ENCODE measurements at regions not wholly inside any gene's neighbourhood (a gene's known extent, or its start where the extent isn't known, plus 50 kb on each side); places are given as distances from the start of the nearest gene placed in this dataset.

DNA sequence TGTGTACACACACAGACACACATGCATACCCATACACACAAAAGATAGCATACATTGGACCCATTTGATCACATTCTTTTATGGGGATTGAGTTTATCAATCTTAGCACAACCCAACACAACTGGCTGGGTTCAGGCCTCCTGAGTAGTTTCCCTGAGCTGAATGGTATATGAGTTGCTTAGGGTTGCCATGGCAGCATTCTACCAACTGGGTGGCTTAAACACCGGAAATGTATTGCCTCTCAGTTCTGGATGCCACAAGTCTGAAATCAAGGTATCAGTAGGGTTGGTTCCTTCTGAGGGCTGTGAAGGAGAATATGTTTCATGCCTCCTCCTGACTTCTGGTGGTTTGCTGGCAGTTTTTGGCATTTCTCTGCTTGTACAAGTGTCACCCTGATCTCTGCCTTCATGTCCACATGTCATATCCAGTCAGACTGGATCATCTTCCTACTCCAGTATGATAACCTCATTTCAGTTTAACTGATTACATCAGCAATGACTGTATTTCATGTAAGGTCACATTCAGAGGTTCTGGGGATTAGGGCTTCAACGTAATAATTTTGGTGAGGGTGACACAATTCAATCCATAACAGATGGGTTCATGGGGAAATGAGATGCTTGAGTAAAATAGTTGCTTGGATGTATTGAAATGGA is 212.7 kb downstream of the KCNE4 start:
- TF ChIP-seq, protein P1, sequence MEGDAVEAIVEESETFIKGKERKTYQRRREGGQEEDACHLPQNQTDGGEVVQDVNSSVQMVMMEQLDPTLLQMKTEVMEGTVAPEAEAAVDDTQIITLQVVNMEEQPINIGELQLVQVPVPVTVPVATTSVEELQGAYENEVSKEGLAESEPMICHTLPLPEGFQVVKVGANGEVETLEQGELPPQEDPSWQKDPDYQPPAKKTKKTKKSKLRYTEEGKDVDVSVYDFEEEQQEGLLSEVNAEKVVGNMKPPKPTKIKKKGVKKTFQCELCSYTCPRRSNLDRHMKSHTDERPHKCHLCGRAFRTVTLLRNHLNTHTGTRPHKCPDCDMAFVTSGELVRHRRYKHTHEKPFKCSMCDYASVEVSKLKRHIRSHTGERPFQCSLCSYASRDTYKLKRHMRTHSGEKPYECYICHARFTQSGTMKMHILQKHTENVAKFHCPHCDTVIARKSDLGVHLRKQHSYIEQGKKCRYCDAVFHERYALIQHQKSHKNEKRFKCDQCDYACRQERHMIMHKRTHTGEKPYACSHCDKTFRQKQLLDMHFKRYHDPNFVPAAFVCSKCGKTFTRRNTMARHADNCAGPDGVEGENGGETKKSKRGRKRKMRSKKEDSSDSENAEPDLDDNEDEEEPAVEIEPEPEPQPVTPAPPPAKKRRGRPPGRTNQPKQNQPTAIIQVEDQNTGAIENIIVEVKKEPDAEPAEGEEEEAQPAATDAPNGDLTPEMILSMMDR (conservative IDR thresholded peaks at IDR 0.05; ENCODE audit: low read length), result no peak
- DNase-seq (ENCODE audit: low read depth), result no peak
- no peak overlapping the region for H3K4me3 ChIP-seq (ENCODE audit: low read length)

DNA sequence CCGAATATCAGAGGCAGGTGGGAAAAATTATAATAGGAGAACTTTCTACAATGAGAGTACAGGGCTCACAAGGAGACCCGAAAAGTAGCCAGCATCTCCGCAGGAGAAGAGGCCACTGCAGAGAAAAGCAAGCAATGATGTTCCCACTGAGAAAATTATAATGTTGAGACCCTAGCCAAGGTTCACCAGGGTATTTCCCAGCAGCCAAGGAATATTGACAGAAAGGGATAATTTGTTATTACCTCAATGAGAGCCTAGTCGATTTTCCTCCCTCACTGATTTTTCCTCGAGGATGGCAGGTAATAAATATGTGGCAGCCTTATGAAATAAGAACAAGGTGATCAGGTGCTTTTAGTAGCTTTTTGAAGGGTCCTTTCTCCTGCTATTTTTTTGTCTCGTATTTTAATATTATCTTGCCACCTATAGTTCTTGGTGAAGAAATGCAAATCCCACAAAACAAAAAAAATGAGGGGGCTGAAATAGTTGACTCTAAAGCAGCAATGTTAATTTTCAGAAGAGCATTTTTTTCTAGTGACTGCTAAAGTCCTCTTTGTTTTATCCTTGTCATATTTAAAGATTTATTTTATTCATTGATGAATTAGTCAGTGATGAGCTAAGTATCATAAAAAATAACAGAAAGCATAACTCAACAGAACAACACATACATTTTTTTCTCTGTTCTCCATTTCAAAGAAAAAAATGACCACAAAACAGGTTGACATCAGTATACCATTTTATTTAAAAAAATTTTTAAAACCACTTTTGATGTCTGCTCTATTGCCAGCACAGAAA is 215.4 kb downstream of the KCNE4 start:
- no peak overlapping the region for H3K4me3 ChIP-seq (ENCODE audit: low read length)
- TF ChIP-seq, protein P1 (conservative IDR thresholded peaks at IDR 0.05; ENCODE audit: low read length), result no peak
- no peak for DNase-seq (ENCODE audit: low read depth)

DNA sequence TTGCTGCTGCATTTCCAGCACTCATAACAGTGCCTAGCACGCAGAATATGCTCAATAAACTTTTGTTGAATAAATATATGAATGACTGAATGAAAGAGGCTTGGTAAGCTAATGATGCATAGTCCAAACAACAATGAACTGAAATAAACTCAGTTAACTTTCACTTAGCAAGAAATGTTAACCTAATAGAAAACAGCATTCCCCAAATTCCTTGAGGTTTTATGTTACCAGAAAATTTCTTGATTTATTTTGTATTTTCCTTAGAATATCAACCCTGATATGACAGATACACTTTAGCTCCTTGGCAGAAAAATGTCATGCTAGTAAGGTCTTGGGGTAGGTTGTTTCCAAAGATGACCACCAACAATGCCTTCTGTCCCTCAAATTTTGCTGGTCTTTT is 217.4 kb downstream of the KCNE4 start:
- H3K4me3 ChIP-seq (ENCODE audit: low read length), result no peak overlapping the region
- TF ChIP-seq, protein P1 (conservative IDR thresholded peaks at IDR 0.05; ENCODE audit: low read length), result no peak
- peak; percentile 11 for DNase-seq (ENCODE audit: low read depth)

DNA sequence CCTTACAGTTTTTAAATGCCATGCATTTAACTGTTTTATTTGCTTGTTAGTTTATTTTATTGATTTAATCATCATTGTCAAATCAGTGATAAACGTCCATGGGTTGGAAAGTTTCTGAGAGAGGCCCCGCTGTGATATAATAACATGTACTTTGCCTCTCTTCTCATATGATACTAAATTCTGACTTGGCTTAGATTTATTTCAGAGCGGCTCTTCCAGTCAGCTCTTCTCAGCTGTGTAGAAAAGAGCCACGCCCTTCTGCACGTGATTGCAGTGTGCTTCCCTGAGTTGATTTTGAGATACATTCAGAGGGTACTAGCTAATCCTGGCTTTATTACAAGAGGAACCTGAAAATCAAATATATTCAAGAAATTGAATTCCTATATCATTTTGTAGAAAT is 218.6 kb downstream of the KCNE4 start:
- TF ChIP-seq, protein P1 (conservative IDR thresholded peaks at IDR 0.05; ENCODE audit: low read length), result no peak
- no peak overlapping the region for H3K4me3 ChIP-seq (ENCODE audit: low read length)
- no peak for DNase-seq (ENCODE audit: low read depth)

DNA sequence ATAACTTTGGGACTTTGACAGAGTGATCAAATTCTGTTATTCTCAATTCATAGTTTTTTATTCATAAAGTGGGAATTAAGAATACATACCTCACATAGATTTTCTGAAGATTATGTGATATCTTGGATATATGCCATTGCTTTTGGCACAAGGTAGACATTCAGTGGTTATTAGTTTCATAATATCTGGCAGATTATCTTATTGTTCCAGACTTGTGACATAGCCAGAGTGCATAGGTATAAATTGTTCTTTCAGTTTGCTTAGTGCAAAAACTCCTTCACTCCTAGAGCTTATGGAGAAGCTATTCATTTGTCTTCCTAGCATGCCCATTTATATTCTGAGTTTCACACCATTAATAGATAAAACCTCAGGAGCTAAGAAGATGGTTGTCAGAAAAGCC is 222.0 kb downstream of the KCNE4 start:
- TF ChIP-seq, protein P1 (conservative IDR thresholded peaks at IDR 0.05; ENCODE audit: low read length), result no peak
- no peak overlapping the region for H3K4me3 ChIP-seq (ENCODE audit: low read length)
- DNase-seq (ENCODE audit: low read depth), result no peak

DNA sequence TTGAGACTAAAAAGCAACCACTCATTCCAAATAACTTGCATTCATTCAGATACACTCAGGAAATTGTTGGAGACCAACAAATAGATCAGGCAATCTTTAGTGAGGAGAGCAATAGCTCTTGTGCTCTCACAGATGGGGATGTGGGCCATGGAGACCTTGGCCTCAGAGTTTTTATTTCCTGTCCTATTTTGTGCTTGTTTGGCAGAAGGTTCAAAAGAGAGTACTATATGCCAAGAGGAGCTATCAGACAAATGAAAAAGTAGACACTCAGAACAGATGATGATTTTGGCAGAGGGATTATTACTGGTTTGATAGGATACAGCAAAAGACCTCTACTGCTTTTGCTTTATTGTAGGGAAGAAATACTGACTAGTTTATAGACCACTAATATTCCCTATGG is 230.2 kb downstream of the KCNE4 start:
- DNase-seq (ENCODE audit: low read depth), result no peak
- TF ChIP-seq, protein P1 (conservative IDR thresholded peaks at IDR 0.05; ENCODE audit: low read length), result no peak
- no peak overlapping the region for H3K4me3 ChIP-seq (ENCODE audit: low read length)

DNA sequence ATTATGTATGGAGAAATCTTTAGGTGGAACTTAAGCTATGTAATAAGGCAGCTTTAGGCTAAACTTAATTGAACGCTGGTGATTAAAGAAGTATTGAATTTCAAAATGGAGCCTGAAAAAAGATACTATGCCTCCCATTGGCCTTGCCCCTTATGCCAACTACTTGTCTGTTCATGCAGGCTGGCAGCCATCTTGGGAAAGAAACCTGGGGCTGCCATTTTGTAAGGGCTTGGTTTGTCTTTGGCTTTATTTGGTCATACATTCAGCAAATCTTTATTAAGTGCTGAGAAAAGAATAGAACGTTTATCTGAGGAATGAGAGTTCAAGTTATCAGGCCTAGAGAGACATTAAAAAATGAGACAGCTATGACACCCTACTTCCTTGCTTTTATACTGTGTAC is 231.3 kb downstream of the KCNE4 start:
- DNase-seq (ENCODE audit: low read depth), result no peak
- no peak overlapping the region for H3K4me3 ChIP-seq (ENCODE audit: low read length)
- TF ChIP-seq, protein P1 (conservative IDR thresholded peaks at IDR 0.05; ENCODE audit: low read length), result no peak
